ENCODE measurements at regions not wholly inside any gene's neighbourhood (a gene's known extent, or its start where the extent isn't known, plus 50 kb on each side); places are given as distances from the start of the nearest gene placed in this dataset.

- TF ChIP-seq, protein P1, sequence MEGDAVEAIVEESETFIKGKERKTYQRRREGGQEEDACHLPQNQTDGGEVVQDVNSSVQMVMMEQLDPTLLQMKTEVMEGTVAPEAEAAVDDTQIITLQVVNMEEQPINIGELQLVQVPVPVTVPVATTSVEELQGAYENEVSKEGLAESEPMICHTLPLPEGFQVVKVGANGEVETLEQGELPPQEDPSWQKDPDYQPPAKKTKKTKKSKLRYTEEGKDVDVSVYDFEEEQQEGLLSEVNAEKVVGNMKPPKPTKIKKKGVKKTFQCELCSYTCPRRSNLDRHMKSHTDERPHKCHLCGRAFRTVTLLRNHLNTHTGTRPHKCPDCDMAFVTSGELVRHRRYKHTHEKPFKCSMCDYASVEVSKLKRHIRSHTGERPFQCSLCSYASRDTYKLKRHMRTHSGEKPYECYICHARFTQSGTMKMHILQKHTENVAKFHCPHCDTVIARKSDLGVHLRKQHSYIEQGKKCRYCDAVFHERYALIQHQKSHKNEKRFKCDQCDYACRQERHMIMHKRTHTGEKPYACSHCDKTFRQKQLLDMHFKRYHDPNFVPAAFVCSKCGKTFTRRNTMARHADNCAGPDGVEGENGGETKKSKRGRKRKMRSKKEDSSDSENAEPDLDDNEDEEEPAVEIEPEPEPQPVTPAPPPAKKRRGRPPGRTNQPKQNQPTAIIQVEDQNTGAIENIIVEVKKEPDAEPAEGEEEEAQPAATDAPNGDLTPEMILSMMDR (IDR thresholded peaks at IDR 0.05; ENCODE audit: low read depth, low read length), result no peak
- no peak for TF ChIP-seq EZH2phosphoT487 (IDR thresholded peaks at IDR 0.05; ENCODE audit: low read depth)
Observed at GRCh38 chrX:123086768-123087167, 97.3 kb upstream of the GRIA3 start.
